Hypothalamus (tissue), 51 donors: ENCODE measurements at regions not wholly inside any gene's neighbourhood (a gene's known extent, or its start where the extent isn't known, plus 50 kb on each side); places are given as distances from the start of the nearest gene placed in this dataset.

Experiments used
- DNase-seq, 51 donors: peaks; one replicate each; lab custom pipeline; 2025; lab: John Stamatoyannopoulos, UW

DNA sequence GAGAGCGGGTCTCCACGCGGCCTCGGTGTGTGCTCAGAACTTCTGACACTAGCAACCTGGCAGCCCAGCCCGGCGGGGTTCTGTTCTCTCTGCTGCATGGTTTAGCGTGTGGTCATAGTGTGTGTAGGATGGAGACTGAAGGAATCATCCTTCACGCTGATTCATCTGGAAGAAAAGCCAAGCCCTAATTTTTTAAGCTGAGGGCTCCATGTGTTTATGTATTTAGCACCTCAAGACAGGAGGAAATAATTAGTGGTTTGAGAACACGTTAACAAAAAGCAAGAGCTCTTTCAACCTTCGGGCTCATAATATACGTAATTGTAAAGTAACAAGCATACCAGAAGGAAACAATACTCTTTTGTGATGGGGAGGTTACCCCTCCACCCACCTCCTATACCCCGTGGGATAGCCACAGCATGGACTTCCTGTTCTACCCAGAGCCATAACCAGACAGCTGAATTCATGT is 504.6 kb upstream of the MKI67 start:
- no peak for DNase-seq

GRCh38 chr10:128631801-128632241 is 505.6 kb upstream of the MKI67 start:
- peak in 1 of 51 donors; percentile 13 for DNase-seq

DNA sequence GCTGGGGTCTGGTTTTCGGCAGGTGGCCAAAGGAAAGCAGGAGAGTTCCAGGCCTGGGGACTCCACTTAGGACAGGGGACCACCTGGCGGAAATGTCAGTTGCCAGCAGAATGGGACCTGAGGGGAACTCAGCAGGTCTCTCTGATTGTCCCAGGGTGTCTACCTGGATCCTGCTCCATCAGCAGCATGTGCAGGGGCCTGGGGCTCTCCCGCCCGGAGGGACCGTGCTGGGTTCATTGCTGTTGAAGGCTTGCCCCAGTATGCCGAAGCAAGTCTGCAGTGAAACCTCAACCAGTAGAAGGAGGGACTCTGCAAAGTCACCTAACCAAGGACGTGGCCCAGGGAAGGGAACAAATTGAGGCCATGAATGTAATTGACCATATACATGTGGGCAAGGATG is 506.5 kb upstream of the MKI67 start:
- no peak for DNase-seq

DNA sequence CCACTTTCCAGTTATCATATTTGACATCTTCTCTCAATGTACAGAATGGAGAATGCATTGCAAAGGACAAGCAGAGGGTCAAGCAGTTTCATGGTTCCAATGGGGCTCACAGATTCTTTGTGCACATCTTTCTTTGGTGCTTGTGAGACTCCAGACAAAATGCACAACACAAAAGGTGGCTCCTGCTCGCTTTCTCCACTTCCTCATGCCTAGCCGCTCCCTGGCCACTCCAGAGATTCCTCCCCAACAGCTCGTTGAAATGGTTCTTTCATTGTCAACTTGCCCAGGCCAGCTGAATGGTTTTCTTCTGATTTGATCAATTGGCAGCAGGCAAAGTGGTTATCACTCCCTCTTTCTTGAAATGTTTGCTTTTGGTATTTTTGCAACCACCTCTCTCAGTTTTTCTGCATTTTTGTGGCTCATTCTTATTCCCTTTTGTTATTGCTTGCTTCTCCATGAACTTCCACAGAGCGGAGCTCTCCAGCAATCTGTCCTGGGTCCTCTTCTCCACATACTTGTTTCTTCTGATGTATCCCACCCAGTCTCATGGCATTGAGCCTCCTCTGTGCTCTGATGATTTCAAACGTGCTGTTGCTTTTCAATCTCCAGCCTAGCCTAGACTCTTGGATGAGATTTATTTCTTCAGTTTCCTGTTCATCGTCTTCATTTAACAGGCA is 507.8 kb upstream of the MKI67 start:
- no peak for DNase-seq

- DNase-seq = peak in 1 of 51 donors; percentile 3
Observed at GRCh38 chr10:128642023-128642422, 515.8 kb upstream of the MKI67 start.

DNA sequence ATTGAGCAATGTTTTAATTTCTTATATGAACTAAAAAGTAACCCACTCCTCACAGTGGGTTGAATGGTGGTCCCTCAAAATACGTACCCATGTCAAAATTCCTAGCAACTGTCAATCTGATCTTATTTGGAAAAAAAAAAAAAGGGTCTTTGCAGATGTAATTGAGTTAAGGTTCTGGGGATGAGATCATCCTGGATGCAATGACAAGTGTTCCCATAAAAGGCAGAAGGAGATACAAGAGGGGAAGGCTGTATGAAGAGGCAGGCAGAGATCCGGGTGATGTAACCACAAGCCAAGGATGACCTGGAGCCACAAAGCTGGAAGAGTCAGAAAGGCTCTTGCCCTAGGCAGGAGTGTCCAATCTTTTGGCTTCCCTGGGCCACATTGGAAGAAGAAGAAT is 516.3 kb upstream of the MKI67 start:
- no peak for DNase-seq

- DNase-seq = no peak
Observed at GRCh38 chr10:128643658-128644057, 517.4 kb upstream of the MKI67 start.

DNA sequence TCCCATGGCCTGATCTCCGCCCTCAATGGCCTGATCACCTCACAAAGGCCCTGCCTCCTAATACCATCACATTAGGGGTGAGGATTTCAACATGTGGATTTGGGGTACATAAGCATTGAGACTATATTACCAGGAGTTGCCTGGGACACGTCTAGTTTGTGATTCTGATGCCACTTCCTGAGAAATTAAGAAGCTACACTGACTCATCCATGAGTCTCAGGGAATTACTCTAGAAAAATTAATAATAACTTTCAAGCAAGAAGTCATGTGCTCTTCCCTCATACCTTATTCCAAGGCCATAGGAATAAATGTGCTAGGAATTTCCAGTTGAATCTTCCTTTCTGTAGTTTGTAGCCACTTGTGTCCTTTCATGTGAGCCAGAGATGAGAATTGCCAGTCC is 519.3 kb upstream of the MKI67 start:
- no peak for DNase-seq

GRCh38 chr10:128646956-128647355 is 520.7 kb upstream of the MKI67 start:
- no peak for DNase-seq

- DNase-seq = no peak
Observed at GRCh38 chr10:128657548-128657947, 531.3 kb upstream of the MKI67 start.

DNA sequence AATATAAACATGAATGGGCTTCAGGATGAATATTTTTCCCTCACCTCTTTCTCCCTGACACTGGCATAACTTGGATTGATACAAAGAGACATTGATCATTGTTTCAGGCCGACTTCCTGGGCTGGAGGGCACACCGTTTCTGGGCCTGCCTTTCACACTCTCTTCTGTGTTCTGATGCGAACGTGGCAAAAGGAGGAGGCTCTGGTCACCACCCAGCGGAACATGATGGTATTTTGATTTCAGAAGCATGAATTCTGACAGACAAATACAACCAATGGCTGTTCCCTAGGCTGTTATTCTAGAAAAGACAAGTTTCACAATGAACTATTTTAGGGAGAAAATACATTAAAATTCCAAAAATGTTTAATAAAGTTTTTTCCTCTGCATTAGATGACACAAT is 534.5 kb upstream of the MKI67 start:
- DNase-seq = no peak

DNA sequence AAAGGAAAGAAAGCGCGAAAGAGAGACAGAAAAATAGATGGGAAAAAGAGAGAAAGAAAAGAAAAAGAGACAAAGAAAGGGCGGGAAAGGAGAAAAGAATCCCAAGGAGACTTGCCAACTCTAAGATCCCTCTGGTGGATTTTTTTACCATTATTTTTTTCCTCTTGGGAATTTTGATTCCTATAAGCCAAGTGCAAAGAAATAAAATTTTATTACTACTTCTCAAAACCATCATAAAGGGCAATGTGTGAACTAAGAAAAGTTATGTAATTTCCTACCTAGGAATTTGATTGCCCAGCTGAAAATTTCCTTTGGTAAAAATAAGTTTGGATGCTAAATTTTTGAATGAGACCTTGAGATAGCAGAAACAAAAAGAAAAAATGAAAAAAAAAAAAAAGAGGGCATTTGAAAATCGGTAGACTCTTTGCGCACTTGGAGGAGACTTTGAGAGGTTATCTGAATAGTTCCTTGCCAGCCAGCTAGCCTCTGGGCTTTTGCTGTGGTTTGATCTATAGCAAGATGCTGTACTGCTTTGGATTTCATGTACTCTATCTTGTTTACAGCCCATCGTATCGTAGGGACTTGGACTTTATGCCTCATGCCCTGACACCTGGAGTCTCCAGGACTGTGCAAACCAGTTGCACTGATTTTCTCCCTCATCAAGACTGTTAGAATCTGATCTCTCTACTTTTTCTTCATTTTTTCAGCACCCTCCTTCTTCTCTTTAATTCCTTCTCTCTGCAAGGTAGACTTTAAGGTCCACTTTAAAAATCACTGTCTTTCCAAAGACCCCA is 535.4 kb upstream of the MKI67 start:
- no peak for DNase-seq

DNA sequence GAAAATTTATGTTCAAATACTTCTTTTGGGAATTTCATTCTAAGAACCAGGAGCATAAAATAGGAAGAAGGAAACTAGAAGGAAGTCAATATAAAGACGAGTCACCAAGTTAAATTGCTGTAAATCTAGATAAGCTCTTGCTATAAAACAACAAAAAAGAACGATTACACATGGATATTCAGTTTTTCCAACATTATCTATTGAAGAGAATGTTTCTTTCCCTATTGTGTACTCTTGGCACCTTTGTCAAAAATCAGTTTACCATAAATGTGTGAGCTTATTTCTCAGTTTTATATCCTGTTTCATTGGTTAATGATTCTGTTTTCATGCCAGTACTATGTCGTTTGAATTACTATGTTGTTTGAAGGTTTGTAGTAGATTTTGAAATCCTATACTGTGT is 536.3 kb upstream of the MKI67 start:
- DNase-seq = no peak

DNA sequence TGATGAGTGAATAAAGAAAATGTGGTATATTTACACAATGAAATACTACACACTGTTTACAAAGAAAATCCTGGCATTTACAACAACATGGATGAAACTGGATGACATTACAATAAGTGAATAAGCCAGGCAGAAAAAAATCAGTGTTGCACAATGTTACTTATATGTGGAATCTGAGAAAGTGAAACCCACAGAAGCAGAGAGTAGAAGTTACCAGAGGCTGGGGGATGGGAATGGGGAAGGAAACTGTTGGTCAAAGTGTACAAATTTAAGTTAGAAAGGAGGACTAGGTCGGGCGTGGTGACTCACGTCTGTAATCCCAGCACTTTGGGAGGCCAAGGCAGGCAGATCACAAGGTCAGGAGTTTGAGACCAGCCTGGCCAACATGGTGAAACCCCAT is 538.5 kb upstream of the MKI67 start:
- DNase-seq = no peak

GRCh38 chr10:128675405-128675804 is 549.2 kb upstream of the MKI67 start:
- no peak for DNase-seq

- DNase-seq = no peak
Observed at GRCh38 chr10:128680116-128680515, 553.9 kb upstream of the MKI67 start.

- no peak for DNase-seq
Observed at GRCh38 chr10:128684215-128684614, 558.0 kb upstream of the MKI67 start.

- DNase-seq = no peak
Observed at GRCh38 chr10:128686630-128687278, 560.5 kb upstream of the MKI67 start.

GRCh38 chr10:128687408-128687807 is 561.2 kb upstream of the MKI67 start:
- no peak for DNase-seq

DNA sequence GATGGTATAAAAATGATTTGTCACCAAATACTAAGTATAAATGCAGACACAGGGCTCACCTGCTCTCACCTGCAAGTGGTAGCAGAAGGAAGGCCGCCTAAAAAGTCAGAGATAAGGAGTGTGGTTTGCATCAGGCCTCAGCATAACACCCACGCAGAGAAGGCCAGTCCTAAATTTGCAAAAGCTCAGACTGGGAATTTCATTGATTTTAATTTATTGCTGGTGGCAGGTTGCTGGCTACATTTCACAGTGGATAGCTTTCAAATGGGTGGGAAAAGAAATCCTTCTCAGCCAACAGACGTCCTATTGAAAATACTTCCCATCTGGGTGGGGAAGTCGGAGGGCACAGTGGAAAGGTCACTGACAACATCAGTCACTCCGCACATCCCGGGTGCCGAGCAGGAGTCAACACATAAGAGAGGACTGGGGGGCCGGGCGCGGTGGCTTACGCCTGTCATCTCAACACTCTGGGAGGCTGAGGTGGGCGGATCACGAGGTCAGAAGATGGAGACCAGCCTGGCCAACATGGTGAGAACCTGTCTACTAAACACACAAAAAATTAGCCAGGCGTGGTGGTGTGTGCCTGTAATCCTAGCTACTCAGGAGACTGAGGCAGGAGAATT is 561.8 kb upstream of the MKI67 start:
- no peak for DNase-seq

DNA sequence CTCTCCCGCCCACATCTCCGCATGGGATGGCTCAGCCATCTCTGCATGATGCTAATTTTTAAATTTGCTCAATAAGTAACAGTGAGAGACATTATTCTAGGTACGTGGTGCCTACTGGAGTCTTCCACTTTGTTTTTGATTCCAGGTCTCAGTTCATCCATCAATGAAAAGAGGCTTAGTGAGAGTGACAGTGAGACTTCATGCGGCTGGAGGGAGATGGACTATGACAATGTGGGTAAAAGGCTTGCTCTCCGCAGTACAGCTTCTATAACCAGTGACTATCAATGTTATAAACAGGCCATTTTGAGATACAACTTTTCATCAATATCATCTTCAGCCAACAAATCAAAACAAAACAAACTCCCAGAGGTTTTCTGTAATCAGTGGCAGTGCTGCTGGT is 563.4 kb upstream of the MKI67 start:
- DNase-seq = no peak
